Activated CD8-positive, alpha-beta memory T cell treated with anti-CD3 and anti-CD28 coated beads, Interleukin-2, amount 50 U/mL, for 24 hours (primary cell): ENCODE measurements at regions not wholly inside any gene's neighbourhood (a gene's known extent, or its start where the extent isn't known, plus 50 kb on each side); places are given as distances from the start of the nearest gene placed in this dataset.

Experiments used
- DNase-seq: peaks from one replicate; pipeline ENCODE4 v3.0.0-alpha.2; 2020; ENCODE audit errors: extremely low read depth

GRCh38 chr2:220892018-220892634, 680.0 kb downstream of the EPHA4 start:
- DNase-seq: no peak

GRCh38 chr2:220893411-220893810, 678.7 kb downstream of the EPHA4 start:
- no peak for DNase-seq

GRCh38 chr2:220894069-220894468, 678.0 kb downstream of the EPHA4 start:
- no peak for DNase-seq

GRCh38 chr2:220899492-220899891, 672.6 kb downstream of the EPHA4 start:
- no peak for DNase-seq

- no peak for DNase-seq
These were observed 668.1 kb downstream of the EPHA4 start for GRCh38 chr2:220904015-220904414.

- no peak for DNase-seq
These were observed 658.7 kb downstream of the EPHA4 start for GRCh38 chr2:220913384-220913783.

GRCh38 chr2:220915092-220915623, 656.9 kb downstream of the EPHA4 start:
- no peak for DNase-seq

- DNase-seq: no peak
These were observed 655.2 kb downstream of the EPHA4 start for GRCh38 chr2:220916931-220917330.

GRCh38 chr2:220930271-220931076, 641.6 kb downstream of the EPHA4 start:
- DNase-seq: no peak

GRCh38 chr2:220931491-220931890, 640.6 kb downstream of the EPHA4 start:
- DNase-seq: no peak

- no peak for DNase-seq
These were observed 640.1 kb downstream of the EPHA4 start for GRCh38 chr2:220932041-220932440.

GRCh38 chr2:220935789-220936321, 636.2 kb downstream of the EPHA4 start:
- DNase-seq: no peak

GRCh38 chr2:220936641-220937197, 635.4 kb downstream of the EPHA4 start:
- no peak for DNase-seq

- DNase-seq: no peak
These were observed 634.9 kb downstream of the EPHA4 start for GRCh38 chr2:220937245-220937644.

- DNase-seq: no peak
These were observed 631.5 kb downstream of the EPHA4 start for GRCh38 chr2:220940646-220941045.

- no peak for DNase-seq
These were observed 630.4 kb downstream of the EPHA4 start for GRCh38 chr2:220941683-220942082.

- no peak for DNase-seq
These were observed 625.6 kb downstream of the EPHA4 start for GRCh38 chr2:220946552-220946951.

- no peak for DNase-seq
These were observed 623.5 kb downstream of the EPHA4 start for GRCh38 chr2:220948579-220948978.

GRCh38 chr2:220949466-220949865, 622.6 kb downstream of the EPHA4 start:
- DNase-seq: no peak

GRCh38 chr2:220955776-220956175, 616.3 kb downstream of the EPHA4 start:
- no peak for DNase-seq

- DNase-seq: no peak
These were observed 615.7 kb downstream of the EPHA4 start for GRCh38 chr2:220956429-220956828.

- no peak for DNase-seq
These were observed 612.7 kb downstream of the EPHA4 start for GRCh38 chr2:220959391-220959802.
